ENCODE measurements at regions not wholly inside any gene's neighbourhood (a gene's known extent, or its start where the extent isn't known, plus 50 kb on each side); places are given as distances from the start of the nearest gene placed in this dataset.

DNA sequence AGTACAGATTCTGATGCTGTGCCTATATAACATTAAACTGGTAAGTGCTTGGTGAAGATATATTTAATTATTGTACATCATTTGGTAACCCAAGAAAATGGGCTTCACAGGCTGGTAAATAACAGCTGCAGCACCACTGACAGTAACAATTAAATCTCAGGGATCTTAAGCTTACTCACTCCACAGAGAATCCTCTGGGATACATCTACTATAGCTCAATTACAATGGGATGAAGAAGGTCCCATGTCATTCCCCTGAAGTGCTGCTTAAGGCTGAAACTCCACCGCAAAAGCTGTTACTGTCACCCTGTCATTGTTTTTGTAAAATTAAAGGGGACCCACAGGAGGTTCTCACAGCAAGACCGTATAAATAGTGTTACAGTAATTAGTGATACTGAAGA is 153.0 kb downstream of the IMPG2 start:
- WGBS, 2 donors, result 89 to 92% methylated on average over 2 of the region's 2 CpGs
- intact Hi-C loops (cut with DNase I), result no loop called here
- Histone ChIP-seq H3K4me3 (replicated peaks in 1 of 3) (no peak overlapping the region), H3K4me1 (no peaks in the 10 kb centered on the region), H3K27ac (no peak overlapping the region), H3K27me3 (no peaks in the 10 kb centered on the region), H3K9me3 (no peaks in the 10 kb centered on the region), H3K36me3 (no peaks in the 10 kb centered on the region)
- DNase-seq, result no peak
- no peak for TF ChIP-seq POLR2A (IDR thresholded peaks at IDR 0.05)
- TF ChIP-seq, protein P1, sequence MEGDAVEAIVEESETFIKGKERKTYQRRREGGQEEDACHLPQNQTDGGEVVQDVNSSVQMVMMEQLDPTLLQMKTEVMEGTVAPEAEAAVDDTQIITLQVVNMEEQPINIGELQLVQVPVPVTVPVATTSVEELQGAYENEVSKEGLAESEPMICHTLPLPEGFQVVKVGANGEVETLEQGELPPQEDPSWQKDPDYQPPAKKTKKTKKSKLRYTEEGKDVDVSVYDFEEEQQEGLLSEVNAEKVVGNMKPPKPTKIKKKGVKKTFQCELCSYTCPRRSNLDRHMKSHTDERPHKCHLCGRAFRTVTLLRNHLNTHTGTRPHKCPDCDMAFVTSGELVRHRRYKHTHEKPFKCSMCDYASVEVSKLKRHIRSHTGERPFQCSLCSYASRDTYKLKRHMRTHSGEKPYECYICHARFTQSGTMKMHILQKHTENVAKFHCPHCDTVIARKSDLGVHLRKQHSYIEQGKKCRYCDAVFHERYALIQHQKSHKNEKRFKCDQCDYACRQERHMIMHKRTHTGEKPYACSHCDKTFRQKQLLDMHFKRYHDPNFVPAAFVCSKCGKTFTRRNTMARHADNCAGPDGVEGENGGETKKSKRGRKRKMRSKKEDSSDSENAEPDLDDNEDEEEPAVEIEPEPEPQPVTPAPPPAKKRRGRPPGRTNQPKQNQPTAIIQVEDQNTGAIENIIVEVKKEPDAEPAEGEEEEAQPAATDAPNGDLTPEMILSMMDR (IDR thresholded peaks at IDR 0.05), result no peak

DNA sequence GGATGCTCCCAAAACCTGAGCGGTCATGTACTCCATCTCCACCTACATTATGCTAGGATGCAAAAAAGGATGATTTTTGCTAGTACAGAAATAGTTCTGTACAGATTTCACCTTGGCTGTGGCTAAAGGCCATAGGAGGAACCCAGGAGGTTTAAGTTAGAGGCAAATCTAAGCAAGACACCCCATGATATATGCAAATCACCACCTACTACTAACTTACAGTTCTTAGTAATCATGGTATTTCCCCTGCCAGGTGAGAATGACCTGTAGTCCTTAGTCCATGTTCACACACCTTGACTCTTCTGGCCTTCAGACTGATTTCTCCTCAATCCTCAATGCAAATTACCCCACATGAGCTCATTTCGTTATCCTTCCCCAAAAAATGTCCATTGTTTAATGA is 154.2 kb downstream of the IMPG2 start:
- Histone ChIP-seq H3K36me3 (no peaks in the 10 kb centered on the region), H3K9me3 (no peaks in the 10 kb centered on the region), H3K27me3 (no peaks in the 10 kb centered on the region), H3K4me1 (no peaks in the 10 kb centered on the region), H3K4me3 (replicated peaks in 1 of 3) (no peak overlapping the region), H3K27ac (no peak overlapping the region)
- 90 to 94% methylated on average over 2 of the region's 2 CpGs for WGBS, 2 donors
- no peak for DNase-seq
- no peak for TF ChIP-seq POLR2A (IDR thresholded peaks at IDR 0.05)
- TF ChIP-seq, protein P1 (IDR thresholded peaks at IDR 0.05), result no peak
- intact Hi-C loops (cut with DNase I), result no loop called here

DNA sequence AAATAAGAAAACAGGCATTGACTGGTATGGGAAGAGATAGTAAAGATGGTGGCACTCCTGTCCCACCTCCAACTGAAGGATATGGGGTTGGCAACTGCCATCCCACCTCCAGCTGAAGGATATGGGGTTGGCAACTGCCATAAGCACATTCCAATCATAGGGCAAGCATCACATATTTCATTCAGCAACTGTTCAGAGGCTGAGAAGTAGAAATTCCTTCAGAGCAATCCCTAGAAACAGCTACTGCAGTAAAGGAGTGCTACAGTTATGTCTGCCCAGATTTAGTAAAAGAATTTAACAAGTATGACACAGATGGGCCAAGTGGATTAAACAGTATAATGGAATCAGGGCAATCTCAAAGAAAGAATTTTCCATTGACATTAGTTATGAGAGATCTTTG is 156.8 kb downstream of the IMPG2 start:
- DNase-seq, result no peak
- intact Hi-C loops (cut with DNase I), result no loop called here
- TF ChIP-seq, protein P1 (IDR thresholded peaks at IDR 0.05), result no peak
- no peak for TF ChIP-seq POLR2A (IDR thresholded peaks at IDR 0.05)
- no peak overlapping the region for H3K4me3 ChIP-seq (replicated peaks in 1 of 3)
- H3K27ac ChIP-seq, result no peak overlapping the region
- no peaks in the 10 kb centered on the region for H3K27me3 ChIP-seq
- H3K9me3 ChIP-seq, result no peaks in the 10 kb centered on the region
- no peaks in the 10 kb centered on the region for H3K36me3 ChIP-seq
- no peaks in the 10 kb centered on the region for H3K4me1 ChIP-seq

DNA sequence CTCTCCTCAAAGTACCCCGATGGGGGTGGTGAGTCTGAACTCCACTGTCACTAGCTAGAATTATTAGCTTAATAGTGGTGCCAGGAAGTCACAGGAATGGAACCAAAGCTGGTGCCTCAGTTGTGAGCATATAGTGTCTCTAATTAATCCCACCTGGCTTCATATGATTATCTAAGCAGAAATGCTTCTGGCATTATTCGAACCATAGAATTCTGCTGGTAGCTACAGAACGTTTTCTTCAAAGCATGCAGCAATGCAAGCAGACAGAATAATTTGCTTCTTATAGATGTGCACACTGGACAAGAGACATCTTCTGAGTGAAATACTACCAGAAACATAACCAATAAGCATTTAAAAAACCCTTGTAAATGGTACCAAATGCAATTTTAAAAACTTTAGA is 160.9 kb downstream of the IMPG2 start:
- Histone ChIP-seq H3K9me3 (no peaks in the 10 kb centered on the region), H3K27ac (no peak overlapping the region), H3K4me3 (replicated peaks in 1 of 3) (no peak overlapping the region), H3K36me3 (no peaks in the 10 kb centered on the region), H3K4me1 (peaks cover 0 to 6% of the 10 kb centered on the region in 2 donors), H3K27me3 (no peaks in the 10 kb centered on the region)
- 86 to 92% methylated on average over 3 of the region's 3 CpGs for WGBS, 2 donors
- intact Hi-C loops (cut with DNase I), result no loop called here
- no peak for DNase-seq
- TF ChIP-seq, protein P1 (IDR thresholded peaks at IDR 0.05), result no peak

DNA sequence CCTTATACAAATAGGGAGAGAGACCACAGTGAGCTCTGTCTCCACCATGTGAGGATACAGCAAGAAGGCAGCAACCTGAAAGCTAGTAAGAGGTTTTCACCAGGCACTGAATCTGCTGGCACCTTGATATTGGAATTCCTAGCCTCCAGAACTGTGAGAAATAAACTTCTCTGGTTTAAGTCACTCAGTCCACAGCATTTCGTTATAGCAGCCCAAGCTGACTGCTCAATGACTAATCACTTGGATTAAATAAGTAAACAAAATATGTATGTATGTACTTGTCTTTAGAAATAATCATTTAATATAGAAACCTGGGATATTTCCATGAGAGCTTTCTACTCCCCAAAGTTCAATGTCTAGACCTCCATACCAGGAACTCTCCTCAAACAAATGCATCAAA is 162.0 kb downstream of the IMPG2 start:
- 2 to 38% methylated on average over 1 of the region's 1 CpG for WGBS, 2 donors
- no peaks in the 10 kb centered on the region for H3K36me3 ChIP-seq
- no peak for TF ChIP-seq POLR2A (IDR thresholded peaks at IDR 0.05)
- TF ChIP-seq, protein P1 (IDR thresholded peaks at IDR 0.05), result no peak
- no peak overlapping the region for H3K27ac ChIP-seq
- H3K4me3 ChIP-seq (replicated peaks in 1 of 3), result no peak overlapping the region
- no peaks in the 10 kb centered on the region for H3K27me3 ChIP-seq
- H3K9me3 ChIP-seq, result no peaks in the 10 kb centered on the region
- DNase-seq, result no peak
- H3K4me1 ChIP-seq, result peaks cover 0 to 6% of the 10 kb centered on the region in 2 donors
- intact Hi-C loops (cut with DNase I), result no loop called here

All from thyroid gland (tissue), 4 donors.